ENCODE measurements at regions not wholly inside any gene's neighbourhood (a gene's known extent, or its start where the extent isn't known, plus 50 kb on each side); places are given as distances from the start of the nearest gene placed in this dataset.

- Histone ChIP-seq H3K4me2 (no peak overlapping the region), H3K36me3 (replicated peaks in 1 of 2; ENCODE audit: control insufficient read depth in 1 of 2, insufficient read depth in 2 of 2, low read length in 1 of 2) (no peaks in the 10 kb centered on the region), H3K79me2 (ENCODE audit: insufficient read depth) (no peaks in the 10 kb centered on the region), H3F3A (replicated peaks; ENCODE audit: insufficient read depth) (no peaks in the 10 kb centered on the region), H3K9me2 (no peaks in the 10 kb centered on the region), H3K27ac (ENCODE audit: low read depth in 2 of 2, low read length in 1 of 2) (no peak overlapping the region), H4K20me1 (ENCODE audit: insufficient read depth) (no peaks in the 10 kb centered on the region; the same call in 1 of the 2 replicates), H2AFZ (ENCODE audit: low read depth) (no peak overlapping the region), H3K9me3 (no peaks in the 10 kb centered on the region), H3K4me1 (ENCODE audit: control insufficient read depth in 1 of 2, insufficient read depth in 2 of 2, low read depth in 1 of 2, low read length in 1 of 2) (no peaks in the 10 kb centered on the region), H3K27me3 (ENCODE audit: insufficient read depth) (no peaks in the 10 kb centered on the region), H3K4me3 (ENCODE audit: low read depth in 2 of 2, low read length in 1 of 2) (no peak overlapping the region), H3K9ac (no peak overlapping the region)
- CTCF ChIA-PET = no interaction called here
- WGBS (ENCODE audit: low lambda C conversion rate) = 29% methylated on average over 5 of the region's 9 CpGs
- POLR2A ChIA-PET = no interaction called here
- TF ChIP-seq NFIC (IDR thresholded peaks at IDR 0.05; ENCODE audit: borderline replicate concordance) = no peak
- DNase-seq = no peak
Observed at GRCh38 chr6:167477688-167478087, 152.8 kb downstream of the TTLL2 start.

- Histone ChIP-seq H3K79me2 (ENCODE audit: insufficient read depth) (no peaks in the 10 kb centered on the region), H2AFZ (ENCODE audit: low read depth) (no peak overlapping the region), H3K9me3 (no peaks in the 10 kb centered on the region), H3K4me3 (ENCODE audit: low read depth in 2 of 2, low read length in 1 of 2) (no peak overlapping the region), H4K20me1 (ENCODE audit: insufficient read depth) (no peaks in the 10 kb centered on the region; the same call in 1 of the 2 replicates), H3K9me2 (no peaks in the 10 kb centered on the region), H3K9ac (no peak overlapping the region), H3K4me2 (no peak overlapping the region), H3K27ac (ENCODE audit: low read depth in 2 of 2, low read length in 1 of 2) (no peak overlapping the region), H3F3A (replicated peaks; ENCODE audit: insufficient read depth) (no peaks in the 10 kb centered on the region), H3K4me1 (ENCODE audit: control insufficient read depth in 1 of 2, insufficient read depth in 2 of 2, low read depth in 1 of 2, low read length in 1 of 2) (no peaks in the 10 kb centered on the region), H3K36me3 (replicated peaks in 1 of 2; ENCODE audit: control insufficient read depth in 1 of 2, insufficient read depth in 2 of 2, low read length in 1 of 2) (no peaks in the 10 kb centered on the region), H3K27me3 (ENCODE audit: insufficient read depth) (no peaks in the 10 kb centered on the region)
- ChIA-PET CTCF (no interaction called here), POLR2A (no interaction called here)
- 25% methylated on average over 4 of the region's 4 CpGs for WGBS (ENCODE audit: low lambda C conversion rate)
- TF ChIP-seq REST (IDR thresholded peaks at IDR 0.05; ENCODE audit: low read depth, low read length) = no peak
- no peak for DNase-seq
Observed at GRCh38 chr6:167479301-167479700, 154.4 kb downstream of the TTLL2 start.

- H3K79me2 ChIP-seq (ENCODE audit: insufficient read depth) = no peaks in the 10 kb centered on the region
- H4K20me1 ChIP-seq (ENCODE audit: insufficient read depth) = no peaks in the 10 kb centered on the region; the same call in 1 of the 2 replicates
- ChIA-PET POLR2A (no interaction called here), CTCF (interaction anchor here (0.7 kb wide), 1 partner anchor 53 kb away, joined by 3 read pairs; no protein-coding TSS in a partner anchor)
- no peaks in the 10 kb centered on the region for H3F3A ChIP-seq (replicated peaks; ENCODE audit: insufficient read depth)
- no peak overlapping the region for H3K9ac ChIP-seq
- H3K4me3 ChIP-seq (ENCODE audit: low read depth in 2 of 2, low read length in 1 of 2) = no peak overlapping the region
- DNase-seq = no peak
- no peaks in the 10 kb centered on the region for H3K36me3 ChIP-seq (replicated peaks in 1 of 2; ENCODE audit: control insufficient read depth in 1 of 2, insufficient read depth in 2 of 2, low read length in 1 of 2)
- 30% methylated on average over 8 of the region's 8 CpGs for WGBS (ENCODE audit: low lambda C conversion rate)
- no peaks in the 10 kb centered on the region for H3K27me3 ChIP-seq (ENCODE audit: insufficient read depth)
- H2AFZ ChIP-seq (ENCODE audit: low read depth) = no peak overlapping the region
- H3K4me1 ChIP-seq (ENCODE audit: control insufficient read depth in 1 of 2, insufficient read depth in 2 of 2, low read depth in 1 of 2, low read length in 1 of 2) = no peaks in the 10 kb centered on the region
- no peak overlapping the region for H3K27ac ChIP-seq (ENCODE audit: low read depth in 2 of 2, low read length in 1 of 2)
- TF ChIP-seq FOXM1 (IDR thresholded peaks at IDR 0.05; ENCODE audit: low read depth) = no peak
- no peak for TF ChIP-seq SIN3A (IDR thresholded peaks at IDR 0.05; ENCODE audit: borderline replicate concordance, low read depth, low read length)
- no peak for TF ChIP-seq MEF2A (IDR thresholded peaks at IDR 0.05; ENCODE audit: borderline replicate concordance, low read depth)
- no peak for TF ChIP-seq NRF1 (IDR thresholded peaks at IDR 0.05; ENCODE audit: low read depth, low read length)
- TF ChIP-seq GATA2 (CRISPR knock-in tag; IDR thresholded peaks at IDR 0.05) = no peak
- TF ChIP-seq REST (IDR thresholded peaks at IDR 0.05; ENCODE audit: low read depth, low read length) = no peak
- TF ChIP-seq TAF1 (IDR thresholded peaks at IDR 0.05; ENCODE audit: borderline replicate concordance, low read depth, low read length) = no peak
- no peak for TF ChIP-seq CHD2 (IDR thresholded peaks at IDR 0.05; ENCODE audit: low read length, partially characterized antibody)
- no peak for TF ChIP-seq TCF12 (IDR thresholded peaks at IDR 0.05)
- no peak for TF ChIP-seq TEAD4 (IDR thresholded peaks at IDR 0.05; ENCODE audit: borderline replicate concordance, insufficient read depth)
- no peak for TF ChIP-seq ELF1 (IDR thresholded peaks at IDR 0.05)
- TF ChIP-seq YY1 (IDR thresholded peaks at IDR 0.05; ENCODE audit: low read depth) = no peak
- TF ChIP-seq RXRA (IDR thresholded peaks at IDR 0.05; ENCODE audit: borderline replicate concordance, low read depth) = no peak
- H3K9me3 ChIP-seq = no peaks in the 10 kb centered on the region
- H3K4me2 ChIP-seq = no peak overlapping the region
- H3K9me2 ChIP-seq = no peaks in the 10 kb centered on the region
Observed at GRCh38 chr6:167479901-167480648, 155.2 kb downstream of the TTLL2 start.

All from SK-N-SH (cell line).